Tibial nerve (tissue), 4 donors: ENCODE measurements at regions not wholly inside any gene's neighbourhood (a gene's known extent, or its start where the extent isn't known, plus 50 kb on each side); places are given as distances from the start of the nearest gene placed in this dataset.

Experiments used
- DNase-seq, 2 donors: peaks; one replicate each; pipeline ENCODE4 v3.0.0-alpha.2; 2019; ENCODE audit warnings: low spot score in 2 of 2
- H3K27ac ChIP-seq, 4 donors: fragments of 200-600 bp; sonication (generic) in 3 of 4; one replicate each; pipeline ENCODE4 v1.5.1; 2017 to 2019; ENCODE audit warnings: mild to moderate bottlenecking in 1 of 4
- H3K27me3 ChIP-seq, 2 donors: fragments of 200-600 bp; sonication (generic) in 1 of 2; one replicate each; pipeline versions ENCODE4 v1.5.1 to v1.6.0; 2017 to 2019
- H3K36me3 ChIP-seq, 3 donors: fragments of 200-600 bp; sonication (generic); one replicate each; pipeline ENCODE4 v1.5.1; 2018 to 2019
- H3K4me1 ChIP-seq, 4 donors: fragments of 200-600 bp; sonication (generic) in 3 of 4; one replicate each; pipeline ENCODE4 v1.5.1; 2017 to 2019
- H3K4me3 ChIP-seq, 4 donors: fragments of 200-600 bp; sonication (generic) in 3 of 4; one replicate each; pipeline ENCODE4 v1.5.1; 2017 to 2019; ENCODE audit warnings: mild to moderate bottlenecking in 1 of 4, moderate library complexity in 1 of 4
- H3K9me3 ChIP-seq, 4 donors: fragments of 200-600 bp; sonication (generic) in 3 of 4; one replicate each; pipeline ENCODE4 v1.5.1; 2017 to 2019
- CTCF ChIP-seq, 5 experiments: fragments of 200-600 bp in 3 of 5; fragments of 450-650 bp in 2 of 5; sonication (generic) in 3 of 5; IDR thresholded peaks; one replicate each; pipeline ENCODE4 v1.5.1; 2016 to 2019; ENCODE audit warnings: antibody characterized with exemption in 5 of 5, mild to moderate bottlenecking in 3 of 5, moderate library complexity in 2 of 5
- EP300 ChIP-seq, 2 donors: sonication (generic); formaldehyde crosslinking; IDR thresholded peaks; one replicate each; pipeline ENCODE4 v1.6.1; 2017; ENCODE audit warnings: antibody characterized with exemption in 2 of 2, mild to moderate bottlenecking in 1 of 2
- POLR2A ChIP-seq, 2 donors: fragments of 450-650 bp; IDR thresholded peaks; one replicate each; pipeline ENCODE4 v1.6.1; 2017; ENCODE audit warnings: antibody characterized with exemption in 2 of 2, mild to moderate bottlenecking in 2 of 2, moderate library complexity in 2 of 2
- WGBS, 2 donors: methylation state at CpG; one replicate each; pipeline ENCODE4 v1.1.5; 2018; 5-methylcytosine and 5-hydroxymethylcytosine counted together

DNA sequence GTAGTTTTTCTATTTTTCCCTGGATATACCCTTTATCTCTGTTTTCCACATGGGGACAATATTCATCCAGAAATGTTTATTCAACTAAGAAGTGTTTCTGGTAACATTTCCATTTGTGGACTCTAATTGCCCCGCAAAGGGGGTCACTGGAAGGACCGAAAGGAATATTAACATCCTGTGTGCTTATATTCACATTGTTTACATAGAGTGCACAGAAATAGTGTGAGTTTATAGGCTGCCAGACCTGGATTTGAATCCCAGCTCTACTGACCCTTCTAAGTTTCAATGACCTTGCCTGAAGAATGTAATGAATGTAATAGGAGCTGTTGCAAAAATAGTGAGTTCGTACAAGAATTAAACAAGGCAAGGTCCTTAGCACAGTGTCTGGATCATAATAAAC lies 152.9 kb upstream of the NCKAP5 start:
- peaks cover 0 to under 1% (median 0%) of the 10 kb centered on the region in 4 donors for H3K4me1 ChIP-seq
- no peak for DNase-seq
- no peaks in the 10 kb centered on the region for H3K36me3 ChIP-seq
- H3K9me3 ChIP-seq, result no peaks in the 10 kb centered on the region
- TF ChIP-seq CTCF (IDR thresholded peaks at IDR 0.05) (no peak), EP300 (IDR thresholded peaks at IDR 0.05) (no peak), POLR2A (IDR thresholded peaks at IDR 0.05) (no peak)
- no peaks in the 10 kb centered on the region for H3K27me3 ChIP-seq
- WGBS, 2 donors, result 70 to 71% methylated on average over 3 of the region's 3 CpGs
- H3K27ac ChIP-seq, result no peak overlapping the region
- H3K4me3 ChIP-seq, result no peak overlapping the region

- Histone ChIP-seq H3K4me3 (no peak overlapping the region), H3K4me1 (peaks cover 0 to 13% (median 0%) of the 10 kb centered on the region in 4 donors), H3K27me3 (no peaks in the 10 kb centered on the region), H3K36me3 (no peaks in the 10 kb centered on the region), H3K9me3 (no peaks in the 10 kb centered on the region), H3K27ac (no peak overlapping the region)
- WGBS, 2 donors, result 87 to 93% methylated on average over 3 of the region's 3 CpGs
- TF ChIP-seq EP300 (IDR thresholded peaks at IDR 0.05) (no peak), CTCF (IDR thresholded peaks at IDR 0.05) (no peak), POLR2A (IDR thresholded peaks at IDR 0.05) (no peak)
- DNase-seq, result no peak
These were observed 154.9 kb upstream of the NCKAP5 start for GRCh38 chr2:133723133-133723532.

- Histone ChIP-seq H3K9me3 (no peaks in the 10 kb centered on the region), H3K27me3 (no peaks in the 10 kb centered on the region), H3K36me3 (no peaks in the 10 kb centered on the region), H3K27ac (peak overlapping the region in 2 of 4 donors; percentile 52 to 61), H3K4me3 (peak overlapping the region; percentile 3 to 38 (median 19)), H3K4me1 (peaks cover 0 to 13% (median 0%) of the 10 kb centered on the region in 4 donors)
- DNase-seq, result no peak
- TF ChIP-seq EP300 (IDR thresholded peaks at IDR 0.05), result no peak
- no peak for TF ChIP-seq POLR2A (IDR thresholded peaks at IDR 0.05)
- TF ChIP-seq CTCF (IDR thresholded peaks at IDR 0.05), result no peak
- WGBS, 2 donors, result 31 to 42% methylated on average over 5 of the region's 5 CpGs
These were observed 158.7 kb upstream of the NCKAP5 start for GRCh38 chr2:133726973-133727372.

DNA sequence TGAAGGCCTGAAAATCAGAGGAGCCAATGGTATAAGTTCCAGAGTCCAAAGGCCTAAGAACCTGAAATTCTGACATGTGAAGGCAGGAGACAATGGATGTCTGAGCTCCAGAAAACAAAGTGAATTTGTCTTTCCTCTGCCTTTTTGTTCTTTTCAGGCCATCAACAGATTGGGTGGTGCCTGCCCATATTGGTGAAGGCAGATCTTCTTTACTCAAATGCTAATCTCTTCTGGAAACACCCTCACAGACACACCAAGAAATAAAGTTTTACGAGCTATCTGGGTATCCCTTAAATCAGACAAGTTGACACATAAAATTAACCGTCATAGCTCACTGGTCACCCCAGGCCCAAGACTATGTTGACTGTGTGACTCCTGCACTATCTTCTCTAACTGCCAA lies 163.8 kb upstream of the NCKAP5 start:
- no peak for DNase-seq

More for the DNA sequence above, 163.8 kb upstream of the NCKAP5 start:
- Histone ChIP-seq H3K27me3 (no peaks in the 10 kb centered on the region), H3K27ac (no peak overlapping the region), H3K9me3 (no peaks in the 10 kb centered on the region), H3K36me3 (no peaks in the 10 kb centered on the region), H3K4me1 (peaks cover 0 to 28% (median 0%) of the 10 kb centered on the region in 4 donors), H3K4me3 (no peak overlapping the region)
- TF ChIP-seq POLR2A (IDR thresholded peaks at IDR 0.05) (no peak), EP300 (IDR thresholded peaks at IDR 0.05) (no peak), CTCF (IDR thresholded peaks at IDR 0.05) (no peak)
- WGBS, 2 donors, result 95 to 100% methylated on average over 2 of the region's 2 CpGs
